Neutrophil (primary cell): ENCODE measurements at regions not wholly inside any gene's neighbourhood (a gene's known extent, or its start where the extent isn't known, plus 50 kb on each side); places are given as distances from the start of the nearest gene placed in this dataset.

Experiments used
- H3K27ac ChIP-seq: fragments of 200-600 bp; sonication (generic); 2 replicates; pipeline ENCODE4 v1.5.1; 2016; ENCODE audit warnings: mild to moderate bottlenecking, moderate library complexity
- H3K27me3 ChIP-seq: fragments of 200-600 bp; sonication (generic); 2 replicates; pipeline ENCODE4 v1.6.0; 2016; ENCODE audit warnings: mild to moderate bottlenecking
- H3K36me3 ChIP-seq: fragments of 200-600 bp; sonication (generic); 2 replicates; pipeline ENCODE4 v1.5.1; 2017
- H3K4me1 ChIP-seq, 2 experiments: fragments of 200-600 bp in 1 of 2; sonication (generic) in 1 of 2; 1 replicate in 1 of 2; 2 replicates in 1 of 2; pipeline versions ENCODE4 v1.5.1 to v1.6.1; 2013 to 2016; ENCODE audit warnings: low read depth in 1 of 2, low read length in 1 of 2, mild to moderate bottlenecking in 1 of 2, moderate library complexity in 1 of 2; ENCODE audit not compliant: control insufficient read depth in 1 of 2, insufficient read depth in 1 of 2
- H3K4me3 ChIP-seq, 2 experiments: fragments of 200-600 bp in 1 of 2; sonication (generic) in 1 of 2; 1 replicate in 1 of 2; 2 replicates in 1 of 2; pipeline ENCODE4 v1.5.1; 2013 to 2016; ENCODE audit warnings: low read depth in 1 of 2, low read length in 1 of 2, mild to moderate bottlenecking in 1 of 2, moderate library complexity in 1 of 2
- H3K9me3 ChIP-seq: fragments of 200-600 bp; sonication (generic); 2 replicates; pipeline ENCODE4 v1.5.1; 2016
- TF ChIP-seq, protein P1 (sequence below): fragments of 200-600 bp; sonication (generic); IDR thresholded peaks from 2 replicates; pipeline ENCODE4 v1.5.1; 2016; ENCODE audit warnings: antibody characterized with exemption

- Histone ChIP-seq H3K4me1 (no peaks in the 10 kb centered on the region), H3K36me3 (no peaks in the 10 kb centered on the region), H3K4me3 (no peak overlapping the region), H3K27ac (no peak overlapping the region), H3K27me3 (no peaks in the 10 kb centered on the region), H3K9me3 (no peaks in the 10 kb centered on the region)
- TF ChIP-seq, protein P1, sequence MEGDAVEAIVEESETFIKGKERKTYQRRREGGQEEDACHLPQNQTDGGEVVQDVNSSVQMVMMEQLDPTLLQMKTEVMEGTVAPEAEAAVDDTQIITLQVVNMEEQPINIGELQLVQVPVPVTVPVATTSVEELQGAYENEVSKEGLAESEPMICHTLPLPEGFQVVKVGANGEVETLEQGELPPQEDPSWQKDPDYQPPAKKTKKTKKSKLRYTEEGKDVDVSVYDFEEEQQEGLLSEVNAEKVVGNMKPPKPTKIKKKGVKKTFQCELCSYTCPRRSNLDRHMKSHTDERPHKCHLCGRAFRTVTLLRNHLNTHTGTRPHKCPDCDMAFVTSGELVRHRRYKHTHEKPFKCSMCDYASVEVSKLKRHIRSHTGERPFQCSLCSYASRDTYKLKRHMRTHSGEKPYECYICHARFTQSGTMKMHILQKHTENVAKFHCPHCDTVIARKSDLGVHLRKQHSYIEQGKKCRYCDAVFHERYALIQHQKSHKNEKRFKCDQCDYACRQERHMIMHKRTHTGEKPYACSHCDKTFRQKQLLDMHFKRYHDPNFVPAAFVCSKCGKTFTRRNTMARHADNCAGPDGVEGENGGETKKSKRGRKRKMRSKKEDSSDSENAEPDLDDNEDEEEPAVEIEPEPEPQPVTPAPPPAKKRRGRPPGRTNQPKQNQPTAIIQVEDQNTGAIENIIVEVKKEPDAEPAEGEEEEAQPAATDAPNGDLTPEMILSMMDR, result no peak
Observed at GRCh38 chr4:22922426-22922825, 229.7 kb downstream of the GBA3 start.

DNA sequence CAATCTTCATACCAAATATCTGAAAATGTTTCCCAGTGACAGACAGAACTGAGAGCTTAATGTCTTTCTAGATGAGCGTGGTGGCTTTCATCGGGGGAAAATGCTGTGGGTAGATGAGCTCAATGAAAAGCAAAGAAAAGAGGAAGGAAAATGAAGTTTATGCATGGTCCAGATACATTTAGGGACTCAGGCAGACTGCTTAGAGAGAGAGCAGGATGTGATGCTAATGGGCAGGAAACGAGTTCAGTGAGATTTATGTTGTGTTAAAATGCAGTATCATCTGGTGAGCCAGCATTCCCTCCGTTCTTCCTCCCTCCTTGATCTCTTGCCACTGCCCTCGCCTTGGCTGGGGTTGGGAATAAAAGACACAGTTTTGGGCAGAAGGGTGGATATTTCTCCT lies 229.2 kb downstream of the GBA3 start:
- H3K36me3 ChIP-seq, result no peaks in the 10 kb centered on the region
- H3K27me3 ChIP-seq, result no peaks in the 10 kb centered on the region
- no peak overlapping the region for H3K4me3 ChIP-seq
- no peaks in the 10 kb centered on the region for H3K9me3 ChIP-seq
- H3K4me1 ChIP-seq, result no peaks in the 10 kb centered on the region
- TF ChIP-seq, protein P1, result no peak
- H3K27ac ChIP-seq, result no peak overlapping the region

DNA sequence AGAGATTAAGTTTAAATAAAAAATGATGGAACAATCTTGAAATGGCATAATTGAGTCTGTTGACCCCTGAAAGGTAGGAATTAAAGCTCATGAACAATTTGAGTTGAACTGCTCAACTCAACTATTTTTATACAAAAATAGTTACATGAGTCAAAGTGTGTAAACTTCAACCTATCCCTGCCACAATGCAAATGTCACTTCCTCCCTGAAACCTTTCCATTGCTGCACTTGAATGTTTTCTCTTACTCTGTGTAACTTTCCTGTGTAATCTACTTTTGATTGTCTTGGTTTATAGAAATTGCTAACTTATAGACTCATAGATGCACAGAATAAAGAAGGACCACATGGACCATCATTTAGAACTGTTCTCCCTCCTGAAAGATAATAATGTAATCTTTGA lies 218.5 kb downstream of the GBA3 start:
- H3K36me3 ChIP-seq, result no peaks in the 10 kb centered on the region
- TF ChIP-seq, protein P1, result no peak
- no peaks in the 10 kb centered on the region for H3K27me3 ChIP-seq
- no peak overlapping the region for H3K4me3 ChIP-seq
- H3K27ac ChIP-seq, result no peak overlapping the region
- peaks cover 8 to 16% of the 10 kb centered on the region in 2 experiments for H3K4me1 ChIP-seq
- H3K9me3 ChIP-seq, result no peaks in the 10 kb centered on the region

DNA sequence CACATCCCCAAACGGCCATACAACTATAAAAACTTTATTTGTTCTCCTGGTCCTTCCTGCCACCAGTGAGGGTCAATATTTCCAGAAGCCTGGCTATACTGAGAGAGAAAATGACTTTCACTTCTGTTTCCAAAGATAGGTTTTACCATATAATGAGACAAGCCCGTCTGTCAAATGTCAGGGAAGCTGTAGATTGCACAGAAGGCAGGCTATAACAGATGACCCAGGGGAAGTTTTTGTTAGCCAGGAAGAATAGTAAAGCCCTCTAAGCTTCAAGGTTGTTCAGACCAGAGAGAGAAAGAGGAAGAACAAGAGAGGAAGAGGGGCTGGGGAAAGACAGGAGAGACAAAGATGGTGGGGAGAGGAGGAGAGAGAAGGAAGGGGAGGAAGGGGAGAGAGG lies 217.5 kb downstream of the GBA3 start:
- Histone ChIP-seq H3K27ac (no peak overlapping the region), H3K36me3 (no peaks in the 10 kb centered on the region), H3K9me3 (no peaks in the 10 kb centered on the region), H3K4me1 (peaks cover 8 to 16% of the 10 kb centered on the region in 2 experiments), H3K4me3 (no peak overlapping the region), H3K27me3 (no peaks in the 10 kb centered on the region)
- TF ChIP-seq, protein P1, result no peak

DNA sequence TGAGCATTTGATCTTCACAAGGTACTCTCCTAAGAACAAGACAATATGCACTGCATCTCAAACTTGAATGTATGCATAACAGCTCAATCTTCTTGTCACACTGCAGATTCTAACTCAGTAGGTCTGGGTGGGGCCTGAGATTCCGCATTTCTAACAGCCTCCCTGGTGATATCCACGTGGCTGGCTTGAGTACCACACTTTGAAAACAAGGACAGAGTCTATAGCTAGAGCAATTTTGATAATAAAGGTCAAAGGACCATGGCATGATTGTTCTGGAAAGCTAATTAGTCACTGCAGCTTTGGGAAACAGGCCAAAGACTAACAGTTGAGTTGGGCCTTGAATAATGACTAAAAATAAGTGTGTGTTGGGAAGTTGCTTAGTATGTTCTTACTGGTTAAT lies 213.3 kb downstream of the GBA3 start:
- no peaks in the 10 kb centered on the region for H3K9me3 ChIP-seq
- H3K27ac ChIP-seq, result no peak overlapping the region
- H3K4me3 ChIP-seq, result no peak overlapping the region
- H3K4me1 ChIP-seq, result no peaks in the 10 kb centered on the region
- TF ChIP-seq, protein P1, result no peak
- H3K27me3 ChIP-seq, result no peaks in the 10 kb centered on the region
- H3K36me3 ChIP-seq, result no peaks in the 10 kb centered on the region

DNA sequence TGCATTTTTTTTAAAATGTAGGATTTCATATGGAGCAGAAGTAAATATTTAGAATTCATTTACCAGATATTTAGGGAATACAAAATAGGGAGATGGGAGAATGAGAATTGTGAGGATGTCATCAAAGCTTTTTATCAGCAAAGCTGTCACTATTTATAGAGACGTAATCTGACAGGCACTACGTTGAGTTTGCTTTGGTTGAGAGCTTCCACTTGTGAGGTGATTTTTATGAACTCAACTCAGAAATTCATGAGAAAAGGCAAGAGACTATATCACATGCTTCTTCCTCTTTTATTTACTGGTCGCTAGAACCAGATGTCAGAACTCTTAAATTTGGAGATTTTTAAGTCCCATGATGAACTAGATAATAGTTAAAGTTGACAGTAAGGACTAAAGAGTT lies 211.2 kb downstream of the GBA3 start:
- no peaks in the 10 kb centered on the region for H3K27me3 ChIP-seq
- TF ChIP-seq, protein P1, result no peak

More for the DNA sequence above, 211.2 kb downstream of the GBA3 start:
- no peaks in the 10 kb centered on the region for H3K36me3 ChIP-seq
- H3K4me3 ChIP-seq, result no peak overlapping the region
- H3K4me1 ChIP-seq, result peaks cover 2% of the 10 kb centered on the region in 2 experiments
- no peaks in the 10 kb centered on the region for H3K9me3 ChIP-seq
- no peak overlapping the region for H3K27ac ChIP-seq
